Fibroblast of lung (primary cell): ENCODE measurements at regions not wholly inside any gene's neighbourhood (a gene's known extent, or its start where the extent isn't known, plus 50 kb on each side); places are given as distances from the start of the nearest gene placed in this dataset.
A peak's percentile ranks its signal among the peaks of the same experiment; 100 is the strongest.

Source experiments
- DNase-seq, 2 donors: peaks; one replicate each; pipeline versions ENCODE4 v3.0.0 to v3.0.0-alpha.2; 2010; ENCODE audit warnings: low read depth in 2 of 2
- H2AFZ ChIP-seq: 2 replicates; pipeline ENCODE4 v1.5.1; 2012; ENCODE audit warnings: low read length, control low read depth, inconsistent platforms
- H3K27ac ChIP-seq: 2 replicates; pipeline ENCODE4 v1.5.1; 2011; ENCODE audit warnings: low read length, control low read depth; ENCODE audit not compliant: insufficient read depth
- H3K27me3 ChIP-seq: 2 replicates; pipeline ENCODE4 v1.5.1; 2011; ENCODE audit warnings: mild to moderate bottlenecking, low read length; ENCODE audit not compliant: control insufficient read depth, insufficient read depth
- H3K36me3 ChIP-seq: 2 replicates; pipeline ENCODE4 v1.5.1; 2011; ENCODE audit warnings: low read length; ENCODE audit not compliant: control insufficient read depth, insufficient read depth
- H3K4me1 ChIP-seq: 2 replicates; pipeline ENCODE4 v1.5.1; 2011; ENCODE audit warnings: low read length; ENCODE audit not compliant: control insufficient read depth, insufficient read depth; ENCODE audit errors: extremely low read depth
- H3K4me2 ChIP-seq: 2 replicates; pipeline ENCODE4 v1.5.1; 2011; ENCODE audit warnings: low read length, control low read depth; ENCODE audit not compliant: insufficient read depth; ENCODE audit errors: extremely low read depth
- H3K4me3 ChIP-seq, 4 experiments: fragments of 200-600 bp in 1 of 4; sonication (generic) in 1 of 4; replicated peaks in 1 of 4; 2 replicates each; pipeline ENCODE4 v1.5.1; 2011 to 2016; ENCODE audit warnings: low read length in 4 of 4, low read depth in 3 of 4, mild to moderate bottlenecking in 3 of 4, control low read depth in 2 of 4, inconsistent platforms in 1 of 4, mixed read lengths in 1 of 4; ENCODE audit not compliant: insufficient read depth in 1 of 4; ENCODE audit errors: control extremely low read depth in 1 of 4
- H3K79me2 ChIP-seq: 2 replicates; pipeline ENCODE4 v1.5.1; 2012; ENCODE audit warnings: mild to moderate bottlenecking, low read length, inconsistent platforms; ENCODE audit not compliant: control insufficient read depth, insufficient read depth
- H3K9ac ChIP-seq: 2 replicates; pipeline ENCODE4 v1.5.1; 2011; ENCODE audit warnings: mild to moderate bottlenecking, low read length, control low read depth; ENCODE audit not compliant: insufficient read depth
- H3K9me3 ChIP-seq: 2 replicates; pipeline ENCODE4 v1.5.1; 2012; ENCODE audit warnings: low read depth, low read length; ENCODE audit not compliant: control insufficient read depth, insufficient read depth
- H4K20me1 ChIP-seq: 2 replicates; pipeline ENCODE4 v1.5.1; 2011; ENCODE audit warnings: low read length; ENCODE audit not compliant: control insufficient read depth, insufficient read depth; ENCODE audit errors: extremely low read depth
- CTCF ChIP-seq, 2 donors: IDR thresholded peaks in 1 of 2; conservative IDR thresholded peaks in 1 of 2; 1 replicate in 1 of 2; 2 replicates in 1 of 2; pipeline ENCODE4 v1.5.1; 2011 to 2012; ENCODE audit warnings: low read length in 2 of 2, control low read depth in 1 of 2, inconsistent platforms in 1 of 2, low read depth in 1 of 2, mild to moderate bottlenecking in 1 of 2
- EZH2 ChIP-seq: IDR thresholded peaks from 2 replicates; pipeline ENCODE4 v1.5.1; 2012; ENCODE audit warnings: low read length, control low read depth, mild to moderate bottlenecking; ENCODE audit errors: missing control alignments

GRCh38 chr5:63375851-63376250 lies 586.4 kb downstream of the HTR1A start:
- no peak overlapping the region for H3K27ac ChIP-seq
- no peak overlapping the region for H2AFZ ChIP-seq
- H3K9me3 ChIP-seq, result no peaks in the 10 kb centered on the region
- H3K4me3 ChIP-seq, result no peak overlapping the region
- H3K36me3 ChIP-seq, result no peaks in the 10 kb centered on the region
- no peaks in the 10 kb centered on the region for H3K27me3 ChIP-seq
- H3K4me2 ChIP-seq, result no peak overlapping the region
- DNase-seq, result no peak
- H4K20me1 ChIP-seq, result no peaks in the 10 kb centered on the region
- TF ChIP-seq CTCF (conservative IDR thresholded peaks at IDR 0.05 in 1 of 2, IDR thresholded peaks at IDR 0.05 in 1 of 2; ENCODE audit: low read depth in 1 of 2, low read length in 2 of 2), result no peak
- no peak for TF ChIP-seq EZH2
- H3K79me2 ChIP-seq, result no peaks in the 10 kb centered on the region
- no peak overlapping the region for H3K9ac ChIP-seq
- H3K4me1 ChIP-seq, result no peaks in the 10 kb centered on the region

DNA sequence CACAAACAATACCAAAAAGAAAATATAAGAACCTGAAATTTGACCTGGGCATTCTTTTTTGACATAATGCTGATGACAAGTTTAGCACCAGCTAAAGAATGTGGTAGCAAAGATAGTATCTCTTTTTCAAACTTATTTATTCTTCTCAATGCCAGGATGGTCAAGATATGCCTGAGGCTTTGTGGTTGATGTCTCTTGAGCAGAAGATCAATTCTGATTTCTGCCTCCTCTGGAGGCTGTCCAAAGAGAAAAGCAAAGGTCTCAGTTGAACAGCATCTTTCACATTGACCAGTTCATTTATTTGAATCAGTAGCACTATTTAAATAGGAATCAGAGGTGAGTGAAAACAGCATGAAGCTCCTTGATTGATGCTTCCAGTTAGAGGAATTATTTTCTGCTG lies 588.2 kb downstream of the HTR1A start:
- Histone ChIP-seq H3K4me1 (no peaks in the 10 kb centered on the region), H3K4me2 (no peak overlapping the region), H3K27ac (no peak overlapping the region), H3K36me3 (no peaks in the 10 kb centered on the region), H4K20me1 (no peaks in the 10 kb centered on the region), H3K4me3 (no peak overlapping the region), H3K9me3 (no peaks in the 10 kb centered on the region), H3K27me3 (no peaks in the 10 kb centered on the region), H3K79me2 (no peaks in the 10 kb centered on the region), H2AFZ (no peak overlapping the region), H3K9ac (no peak overlapping the region)
- TF ChIP-seq CTCF (conservative IDR thresholded peaks at IDR 0.05 in 1 of 2, IDR thresholded peaks at IDR 0.05 in 1 of 2; ENCODE audit: low read depth in 1 of 2, low read length in 2 of 2) (no peak), EZH2 (no peak)
- DNase-seq, result no peak

DNA sequence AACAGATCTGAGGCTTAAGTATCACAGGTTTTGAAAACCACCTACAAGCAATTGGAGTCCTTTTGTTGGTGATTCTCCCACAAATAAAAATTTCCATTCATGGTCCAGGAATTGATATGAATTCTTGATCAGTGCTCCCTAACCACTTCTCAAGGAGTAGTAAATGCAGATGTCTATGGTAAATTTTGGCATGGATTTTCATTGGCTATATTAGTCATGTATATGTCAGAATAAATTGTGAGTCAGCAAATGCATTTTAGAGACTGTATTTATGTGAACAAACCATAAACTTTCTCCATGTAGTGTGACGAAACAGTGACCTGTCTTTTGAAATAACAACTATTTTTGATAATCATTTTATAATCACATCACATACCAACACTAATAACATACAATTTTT lies 611.1 kb downstream of the HTR1A start:
- TF ChIP-seq EZH2 (no peak), CTCF (conservative IDR thresholded peaks at IDR 0.05 in 1 of 2, IDR thresholded peaks at IDR 0.05 in 1 of 2; ENCODE audit: low read depth in 1 of 2, low read length in 2 of 2) (no peak)
- Histone ChIP-seq H3K27me3 (no peaks in the 10 kb centered on the region), H2AFZ (no peak overlapping the region), H3K9ac (no peak overlapping the region), H3K27ac (no peak overlapping the region), H3K9me3 (no peaks in the 10 kb centered on the region), H3K4me2 (no peak overlapping the region), H3K4me1 (no peaks in the 10 kb centered on the region), H4K20me1 (no peaks in the 10 kb centered on the region), H3K4me3 (no peak overlapping the region), H3K36me3 (no peaks in the 10 kb centered on the region), H3K79me2 (no peaks in the 10 kb centered on the region)
- DNase-seq, result peak in 1 of 2 donors; percentile 4
